ENCODE measurements at regions not wholly inside any gene's neighbourhood (a gene's known extent, or its start where the extent isn't known, plus 50 kb on each side); places are given as distances from the start of the nearest gene placed in this dataset.

GRCh38 chr1:5481889-5482288 is 510.3 kb downstream of the NPHP4 start:
- CTCF ChIA-PET: interaction anchor here (1.5 kb wide), 1 partner anchor 33 kb away, joined by 4 read pairs; no protein-coding TSS in a partner anchor
- no peak for TF ChIP-seq CTCF (IDR thresholded peaks at IDR 0.05)
- Mint-ChIP-seq H3K36me3 (ENCODE audit: low read depth) (no peaks in the 10 kb centered on the region), H3K9me3 (peaks cover 2% of the 10 kb centered on the region), H3K27ac (no peak overlapping the region), H3K27me3 (peaks cover 2% of the 10 kb centered on the region), H3K4me3 (no peak overlapping the region), H3K4me1 (no peaks in the 10 kb centered on the region)
- intact Hi-C loops (cut with micrococcal nuclease): no loop called here
- DNase-seq (no peak), ATAC-seq (ENCODE audit: low read depth) (no peak)
- POLR2A ChIA-PET: no interaction called here

GRCh38 chr1:5480906-5481305 is 511.3 kb downstream of the NPHP4 start:
- Mint-ChIP-seq H3K36me3 (ENCODE audit: low read depth) (no peaks in the 10 kb centered on the region), H3K27ac (no peak overlapping the region), H3K9me3 (peaks cover 2% of the 10 kb centered on the region), H3K4me3 (no peak overlapping the region), H3K4me1 (no peaks in the 10 kb centered on the region), H3K27me3 (peaks cover 2% of the 10 kb centered on the region)
- POLR2A ChIA-PET: interaction anchor here (0.6 kb wide), 1 partner anchor 318 kb away, joined by 5 read pairs; no protein-coding TSS in a partner anchor
- TF ChIP-seq CTCF (IDR thresholded peaks at IDR 0.05): no peak
- intact Hi-C loops (cut with micrococcal nuclease): no loop called here
- CTCF ChIA-PET: no interaction called here
- DNase-seq (no peak), ATAC-seq (ENCODE audit: low read depth) (no peak)

- TF ChIP-seq CTCF (IDR thresholded peaks at IDR 0.05): no peak
- H3K27ac Mint-ChIP-seq: no peak overlapping the region
These were observed 512.2 kb downstream of the NPHP4 start for GRCh38 chr1:5479876-5480646.

GRCh38 chr1:5478961-5479360 is 513.3 kb downstream of the NPHP4 start:
- no peak for DNase-seq
- peaks cover 2% of the 10 kb centered on the region for H3K9me3 Mint-ChIP-seq
- no peak overlapping the region for H3K4me3 Mint-ChIP-seq
- no peaks in the 10 kb centered on the region for H3K36me3 Mint-ChIP-seq (ENCODE audit: low read depth)
- no peak for TF ChIP-seq CTCF (IDR thresholded peaks at IDR 0.05)
- peaks cover 2% of the 10 kb centered on the region for H3K27me3 Mint-ChIP-seq
- intact Hi-C loops (cut with micrococcal nuclease): no loop called here
- H3K27ac Mint-ChIP-seq: no peak overlapping the region
- ATAC-seq (ENCODE audit: low read depth): no peak
- no peaks in the 10 kb centered on the region for H3K4me1 Mint-ChIP-seq
- ChIA-PET CTCF (no interaction called here), POLR2A (no interaction called here)

More at GRCh38 chr1:5479876-5480646, 512.2 kb downstream of the NPHP4 start:
- ATAC-seq (ENCODE audit: low read depth) (no peak), DNase-seq (no peak)
- Mint-ChIP-seq H3K4me1 (no peaks in the 10 kb centered on the region), H3K36me3 (ENCODE audit: low read depth) (no peaks in the 10 kb centered on the region), H3K4me3 (no peak overlapping the region), H3K9me3 (peaks cover 2% of the 10 kb centered on the region), H3K27me3 (peaks cover 2% of the 10 kb centered on the region)
- ChIA-PET POLR2A (no interaction called here), CTCF (no interaction called here)
- intact Hi-C loops (cut with micrococcal nuclease): no loop called here

GRCh38 chr1:5478156-5478695 is 514.0 kb downstream of the NPHP4 start:
- TF ChIP-seq CTCF (IDR thresholded peaks at IDR 0.05): no peak
- Mint-ChIP-seq H3K36me3 (ENCODE audit: low read depth) (no peaks in the 10 kb centered on the region), H3K4me1 (no peaks in the 10 kb centered on the region), H3K27ac (no peak overlapping the region), H3K9me3 (peaks cover 2% of the 10 kb centered on the region), H3K4me3 (no peak overlapping the region), H3K27me3 (peaks cover 2% of the 10 kb centered on the region)
- POLR2A ChIA-PET: no interaction called here
- CTCF ChIA-PET: no interaction called here
- intact Hi-C loops (cut with micrococcal nuclease): no loop called here
- ATAC-seq (ENCODE audit: low read depth) (no peak), DNase-seq (no peak)

Data from activated B cell treated with CpG ODN at 0.5 μM for 24 hours (primary cell).